Ramos (cell line): ENCODE measurements at regions not wholly inside any gene's neighbourhood (a gene's known extent, or its start where the extent isn't known, plus 50 kb on each side); places are given as distances from the start of the nearest gene placed in this dataset.
"Not testable (repeated sequence)": the region's sequence is repeated elsewhere in the genome, so short reads cannot be mapped to it uniquely, and the experiment has no call there.

Experiments
- in situ Hi-C: fragments of 300-500 bp; cut with MboI; formaldehyde crosslinking; loops from one replicate; pipeline ENCODE4 v1.14.3; 2022; ENCODE audit warnings: low sequenced_read_pairs; ENCODE audit not compliant: unreplicated experiment

DNA sequence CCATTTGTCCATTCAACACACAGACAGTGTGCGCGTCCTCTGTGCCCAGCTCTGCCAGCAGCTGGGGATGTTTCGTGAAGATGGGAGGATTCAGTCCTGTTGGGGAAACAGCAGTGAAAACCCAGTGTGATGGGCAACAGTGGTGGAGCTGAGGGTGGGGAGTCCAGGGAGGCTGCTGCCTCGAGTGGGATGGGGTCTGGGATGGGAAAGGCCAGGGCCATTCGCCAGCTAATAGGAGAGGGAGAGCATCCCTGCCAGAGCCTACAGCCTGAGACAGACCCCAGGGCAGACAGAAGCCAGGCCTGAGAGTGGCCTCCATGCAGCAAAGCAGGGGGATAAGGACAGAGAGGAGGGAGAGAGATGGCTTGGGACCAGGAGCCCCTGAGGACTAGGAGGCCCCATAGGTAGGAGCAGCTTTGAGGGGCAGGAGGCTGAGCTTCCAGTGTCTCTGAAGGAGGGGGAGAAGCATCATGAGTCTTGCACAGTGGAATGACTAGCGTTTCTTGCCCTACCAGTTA lies 252.6 kb downstream of the NPHP4 start:
- in situ Hi-C loops = no loop called here

- in situ Hi-C loops = no loop called here
Observed at GRCh38 chr1:5738911-5739462, 253.2 kb downstream of the NPHP4 start.

DNA sequence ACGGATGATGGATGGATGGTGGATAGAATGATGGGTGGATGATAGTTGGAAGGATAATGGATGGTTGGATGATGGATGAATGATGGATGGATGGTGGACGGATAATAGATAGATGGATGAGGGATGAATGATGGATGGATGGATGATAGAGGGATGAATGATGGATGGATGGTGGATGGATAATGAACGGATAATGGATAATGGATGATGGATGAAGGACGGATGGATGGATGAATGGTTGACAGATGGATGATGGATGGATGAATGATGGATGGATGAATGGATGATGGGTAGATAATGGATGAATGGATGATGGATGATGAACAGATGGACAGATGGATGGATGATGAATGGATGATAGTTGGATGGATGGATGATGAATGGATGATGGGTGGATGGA lies 255.1 kb downstream of the NPHP4 start:
- in situ Hi-C loops = no loop called here

DNA sequence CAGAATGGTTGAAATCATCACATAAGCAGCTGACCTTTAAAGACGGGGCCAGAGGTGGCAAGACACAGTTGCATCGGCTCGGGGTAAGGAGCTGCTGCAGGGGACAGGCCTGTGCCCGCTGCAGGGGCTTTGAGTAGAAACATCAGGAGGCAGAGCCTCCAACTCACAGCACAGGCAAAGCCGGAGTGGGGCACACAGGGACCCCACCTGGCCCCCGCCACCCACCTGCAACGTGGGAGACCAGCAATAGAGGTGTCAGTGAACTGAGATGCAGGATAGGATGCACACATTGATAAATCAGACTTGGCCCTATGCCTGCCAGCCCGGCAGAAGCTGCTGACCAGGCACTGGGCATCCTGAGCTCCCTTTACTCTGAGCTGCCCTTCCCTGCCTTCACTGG lies 257.2 kb downstream of the NPHP4 start:
- in situ Hi-C loops = no loop called here

DNA sequence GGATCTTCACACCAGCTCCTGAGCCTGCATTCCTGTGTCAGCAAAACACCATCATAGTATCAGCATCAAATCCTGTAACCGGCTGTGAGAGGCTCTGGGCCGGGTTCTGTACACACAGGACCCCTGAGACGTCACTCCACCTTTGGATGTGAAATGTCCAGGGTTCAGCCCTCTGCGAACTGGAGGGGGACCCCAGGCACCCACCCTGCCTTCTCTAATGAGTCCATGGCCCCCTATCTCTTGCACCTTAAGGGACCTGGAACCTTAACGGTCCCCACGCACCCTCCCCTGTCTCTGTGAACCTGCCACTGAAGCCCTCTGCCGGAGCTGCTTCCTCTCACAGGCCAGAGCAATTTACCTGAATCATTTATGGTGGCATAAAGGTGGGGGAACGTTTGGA lies 257.8 kb downstream of the NPHP4 start:
- in situ Hi-C loops = no loop called here

DNA sequence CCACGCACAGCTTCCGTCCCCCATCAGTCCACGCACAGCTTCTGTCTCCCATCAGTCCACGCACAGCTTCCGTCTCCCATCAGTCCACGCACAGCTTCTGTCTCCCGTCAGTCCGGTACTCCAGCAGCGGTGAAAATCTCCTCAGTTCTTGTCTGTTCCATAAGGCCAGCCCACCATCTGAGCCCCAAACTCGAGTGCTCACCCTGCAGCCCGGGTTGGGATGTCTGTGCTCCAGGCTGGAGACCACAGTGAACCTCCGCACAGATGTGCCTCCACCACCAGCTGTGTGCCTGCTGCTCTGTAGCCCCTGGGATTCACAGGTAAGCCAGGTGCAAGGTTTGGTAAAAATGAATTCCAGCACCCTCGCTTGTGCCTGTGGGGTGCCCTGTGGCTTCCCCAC lies 258.6 kb downstream of the NPHP4 start:
- in situ Hi-C loops = no loop called here

DNA sequence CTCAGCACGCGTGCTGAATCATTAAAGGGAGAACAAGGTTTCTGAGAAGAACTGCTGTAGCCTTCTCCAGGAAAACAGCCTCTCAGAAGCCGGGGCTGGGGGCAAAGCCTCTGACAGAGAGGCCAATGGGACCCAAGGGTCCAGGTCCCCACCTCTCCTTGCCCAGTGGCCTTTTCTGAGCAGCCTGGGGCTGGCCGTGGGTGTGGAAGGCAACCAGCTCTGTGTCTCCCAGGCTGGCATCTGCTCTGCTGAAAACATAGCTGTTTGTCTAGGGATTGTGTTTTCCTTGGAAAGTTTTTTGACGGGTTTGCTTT lies 261.2 kb downstream of the NPHP4 start:
- in situ Hi-C loops = no loop called here

DNA sequence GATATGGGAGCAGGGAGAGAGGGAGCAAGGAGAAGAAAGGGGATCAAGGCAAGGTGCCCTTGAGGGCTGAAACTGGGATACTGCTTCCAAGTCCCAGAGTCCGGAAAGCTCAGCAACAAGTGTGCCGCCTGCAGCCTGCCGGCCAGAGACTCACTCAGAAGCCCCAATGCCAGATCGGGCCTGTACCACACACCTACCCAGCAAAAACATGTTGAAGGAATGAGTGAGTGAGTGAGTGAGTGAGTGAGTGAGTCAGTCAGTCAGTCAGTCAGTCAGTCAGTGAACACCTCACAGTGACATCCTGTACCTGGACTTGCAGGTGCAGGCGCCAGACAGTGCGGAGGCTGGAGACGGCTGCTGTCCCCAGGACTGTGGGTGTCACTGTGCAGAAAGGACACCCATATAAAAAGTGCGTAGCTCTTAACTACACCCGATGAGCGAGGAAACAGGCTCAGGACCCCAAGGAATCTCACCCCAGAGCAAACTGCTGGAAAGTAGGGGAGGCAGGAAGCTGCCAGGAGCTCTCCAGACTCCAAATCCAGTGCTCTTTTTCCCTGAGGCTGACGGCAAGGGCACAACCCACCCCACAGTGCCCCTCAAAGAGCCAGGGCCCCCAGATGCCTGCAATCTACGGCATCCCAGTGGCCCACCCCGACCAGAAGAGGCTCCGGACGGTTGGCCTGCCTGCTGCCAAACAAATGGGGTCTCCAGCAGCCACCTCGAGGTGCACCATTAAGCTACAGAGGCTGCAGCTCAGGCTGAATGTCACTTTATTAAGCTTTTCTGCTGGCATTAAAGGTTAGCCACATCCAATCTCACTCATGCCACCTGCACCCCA lies 261.7 kb downstream of the NPHP4 start:
- in situ Hi-C loops = no loop called here

GRCh38 chr1:5729636-5730145 lies 262.5 kb downstream of the NPHP4 start:
- in situ Hi-C loops = no loop called here

DNA sequence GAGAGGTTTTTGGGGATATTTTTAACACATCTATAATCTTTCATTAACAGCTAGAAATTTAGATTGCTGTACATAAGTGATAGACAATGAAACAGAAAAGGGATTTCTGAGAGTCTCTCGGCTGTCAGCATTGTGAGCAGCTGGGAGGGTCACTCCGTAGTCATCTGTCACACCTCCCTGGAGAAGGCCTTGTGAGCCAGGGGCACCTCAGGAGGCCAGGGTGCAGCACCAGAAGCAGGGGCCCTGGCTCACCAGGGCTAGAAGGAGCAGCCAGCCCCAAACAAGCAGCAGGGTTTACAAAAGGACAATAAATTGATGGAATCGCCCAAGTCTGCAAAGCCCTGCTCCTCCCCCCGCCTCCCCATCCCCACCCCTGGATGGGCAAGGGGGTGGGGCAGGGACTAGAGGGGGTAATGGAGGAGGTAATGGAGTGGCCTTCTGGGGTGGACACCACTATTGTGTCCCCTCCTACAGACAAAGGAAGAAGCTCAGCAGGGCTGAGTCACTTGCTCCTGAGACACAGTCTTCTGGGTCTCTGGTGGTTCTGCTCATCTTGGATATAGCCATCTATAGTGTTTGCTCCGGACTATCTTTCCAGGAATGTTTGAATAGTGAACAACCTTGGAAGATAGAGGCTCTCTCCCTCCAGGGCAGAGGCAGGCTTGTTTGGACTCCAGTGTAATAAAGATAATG lies 263.4 kb downstream of the NPHP4 start:
- in situ Hi-C loops = no loop called here

GRCh38 chr1:5727871-5728643 lies 264.2 kb downstream of the NPHP4 start:
- in situ Hi-C loops = no loop called here

- in situ Hi-C loops = no loop called here
Observed at GRCh38 chr1:5727191-5727590, 265.0 kb downstream of the NPHP4 start.

- in situ Hi-C loops = not testable (repeated sequence)
Observed at GRCh38 chr1:5726586-5727184, 265.5 kb downstream of the NPHP4 start.

GRCh38 chr1:5725855-5726585 lies 266.2 kb downstream of the NPHP4 start:
- in situ Hi-C loops = no loop called here

DNA sequence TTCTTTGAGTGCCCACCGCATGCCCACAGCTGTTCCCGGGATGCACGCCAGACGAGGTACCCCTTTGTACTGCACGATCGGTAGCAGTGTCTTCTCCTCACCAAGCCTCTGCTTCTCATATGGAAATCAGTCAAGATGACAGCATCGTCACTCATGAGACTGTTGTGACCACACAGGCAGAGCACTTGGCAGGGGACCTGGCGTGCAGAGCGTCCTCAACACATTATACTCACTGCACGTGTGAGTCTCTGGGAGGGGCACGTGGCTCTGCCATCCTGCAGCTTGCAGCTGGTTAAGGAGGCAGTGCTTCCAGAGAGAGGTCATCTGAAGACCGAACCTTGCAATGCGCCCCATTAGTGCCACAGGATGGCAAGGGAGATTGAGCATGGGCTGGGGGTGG lies 266.8 kb downstream of the NPHP4 start:
- in situ Hi-C loops = no loop called here

DNA sequence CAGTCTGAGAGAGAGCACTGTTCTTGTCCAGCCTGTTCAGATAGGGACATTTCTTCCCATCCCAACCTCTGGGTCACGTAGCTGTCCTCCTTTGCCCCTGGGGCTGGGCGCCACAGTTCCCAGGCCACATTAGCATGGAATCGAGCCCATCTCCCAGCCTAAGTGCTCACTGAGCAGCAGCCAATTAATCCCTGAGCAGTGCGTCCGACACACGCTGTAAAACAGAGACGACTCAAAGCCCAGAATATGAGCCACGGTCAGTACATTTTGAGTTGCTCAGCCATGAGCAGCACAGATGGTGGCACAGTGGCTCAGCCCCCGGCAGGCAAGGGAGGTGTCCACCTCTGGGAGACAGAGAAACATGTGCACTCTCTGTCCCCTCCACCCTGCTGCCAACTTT lies 267.4 kb downstream of the NPHP4 start:
- in situ Hi-C loops = no loop called here

- in situ Hi-C loops = no loop called here
Observed at GRCh38 chr1:5722635-5723164, 269.5 kb downstream of the NPHP4 start.

DNA sequence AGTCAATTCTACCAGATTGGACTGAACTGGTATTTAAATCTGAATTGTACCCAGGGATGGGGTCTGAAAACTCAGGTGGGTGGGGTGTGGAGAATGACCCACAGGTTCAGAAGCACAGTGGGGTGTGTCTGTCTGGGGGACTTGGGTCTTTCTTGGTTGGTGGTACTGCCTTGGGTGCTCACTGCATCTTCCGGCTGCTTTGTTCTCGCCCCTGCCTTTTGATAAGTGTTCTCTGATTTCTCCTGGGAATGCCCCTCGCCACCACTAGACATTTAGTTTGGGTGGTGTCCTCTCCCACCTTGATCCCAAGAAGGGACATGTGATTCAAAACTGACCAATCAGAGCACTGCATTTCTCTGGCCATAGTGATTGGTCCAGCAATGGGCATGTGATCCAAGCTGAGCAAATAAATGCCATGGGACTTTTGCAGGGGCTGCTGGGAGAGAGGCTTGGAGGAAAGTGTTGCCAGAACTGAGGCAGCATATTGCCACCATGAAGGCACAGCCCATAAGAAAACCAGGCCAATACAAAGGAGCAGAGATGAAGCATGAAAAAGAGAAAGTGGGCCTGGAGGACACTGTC lies 270.5 kb downstream of the NPHP4 start:
- in situ Hi-C loops = no loop called here

GRCh38 chr1:5720936-5721335 lies 271.3 kb downstream of the NPHP4 start:
- in situ Hi-C loops = no loop called here
